HepG2 (cell line): ENCODE measurements at regions not wholly inside any gene's neighbourhood (a gene's known extent, or its start where the extent isn't known, plus 50 kb on each side); places are given as distances from the start of the nearest gene placed in this dataset.

ENCODE experiments used
- ATAC-seq: fragments of 200-7000 bp; cut with Tn5 transposase; 3 replicates; pipeline ENCODE4 v1.9.1; 2020; ENCODE audit warnings: mild to moderate bottlenecking, moderate library complexity
- BruUV-seq: library from RNA; stranded (reverse); fragments of 400-500 nt; replicated peaks from 2 replicates; lab custom pipeline; 2021; lab: Mats Ljungman, UMichigan
- CTCF ChIA-PET: fragments of 300-600 bp; formaldehyde crosslinking; extraction: SDS; loops from one replicate; lab custom pipeline; 2021; ENCODE audit warnings: low total read pairs, inconsistent platforms, low intra/inter-chr PET ratio; lab: Yijun Ruan, JAX
- POLR2A ChIA-PET: fragments of 350-600 bp; sonication (Branson Sonifier 250); formaldehyde crosslinking; loops from one replicate; lab custom pipeline; 2020; ENCODE audit warnings: antibody characterized with exemption, inconsistent platforms; lab: Yijun Ruan, JAX
- DNase-seq: peaks from one replicate; pipeline ENCODE4 v3.0.0-alpha.2; 2015; ENCODE audit warnings: low spot score
- FAIRE-seq: peaks from 3 replicates; lab custom pipeline; 2011; peaks lifted over from hg19 to GRCh38; lab: Jason Lieb, UNC
- H2AFZ ChIP-seq: one replicate; pipeline ENCODE4 v1.6.1; 2011; ENCODE audit warnings: low read length, inconsistent platforms
- H3K27ac ChIP-seq: fragments of 300-600 bp; 3 replicates; pipeline ENCODE4 v1.8.0; 2011; ENCODE audit warnings: mixed run types, mild to moderate bottlenecking, mixed read lengths, low read length, inconsistent platforms; ENCODE audit not compliant: insufficient read depth; ENCODE audit errors: extremely low read length
- H3K27me3 ChIP-seq, 2 experiments: fragments of 200-600 bp in 1 of 2; 2 replicates in 1 of 2; 3 replicates in 1 of 2; pipeline versions ENCODE4 v1.6.0 to v1.8.0; 2011; ENCODE audit warnings: low read length in 2 of 2, mild to moderate bottlenecking in 2 of 2, moderate library complexity in 2 of 2, inconsistent platforms in 1 of 2; ENCODE audit not compliant: insufficient read depth in 2 of 2, control insufficient read depth in 1 of 2
- H3K36me3 ChIP-seq, 2 experiments: fragments of 200-600 bp in 1 of 2; replicated peaks in 1 of 2; 2 replicates in 1 of 2; 3 replicates in 1 of 2; pipeline versions ENCODE4 v1.5.1 to v1.8.0; 2011; ENCODE audit warnings: low read length in 2 of 2, inconsistent platforms in 1 of 2; ENCODE audit not compliant: insufficient read depth in 2 of 2, control insufficient read depth in 1 of 2
- H3K4me1 ChIP-seq: 2 replicates; pipeline ENCODE4 v1.5.1; 2012; ENCODE audit warnings: low read length, inconsistent platforms; ENCODE audit not compliant: insufficient read depth
- H3K4me2 ChIP-seq: 2 replicates; pipeline ENCODE4 v1.6.0; 2011; ENCODE audit warnings: low read depth, low read length, inconsistent platforms
- H3K4me3 ChIP-seq, 3 experiments: fragments of 200-600 bp in 1 of 3; sonication (generic), shearing (Covaris generic) in 1 of 3; replicated peaks in 1 of 3; 2 replicates each; pipeline ENCODE4 v1.5.1; 2011 to 2016; ENCODE audit warnings: low read length in 3 of 3, inconsistent platforms in 2 of 3, low read depth in 2 of 3, mild to moderate bottlenecking in 2 of 3, control low read depth in 1 of 3, mixed read lengths in 1 of 3; ENCODE audit not compliant: insufficient read depth in 1 of 3
- H3K79me2 ChIP-seq: one replicate; pipeline ENCODE4 v1.6.1; 2011; ENCODE audit warnings: low read length, inconsistent platforms; ENCODE audit not compliant: insufficient read depth
- H3K9ac ChIP-seq: 2 replicates; pipeline ENCODE4 v1.6.0; 2011; ENCODE audit warnings: mild to moderate bottlenecking, low read depth, low read length, inconsistent platforms; ENCODE audit not compliant: insufficient read depth
- H3K9me3 ChIP-seq: 2 replicates; pipeline ENCODE4 v1.5.1; 2012; ENCODE audit warnings: mild to moderate bottlenecking, low read length
- H4K20me1 ChIP-seq: 2 replicates; pipeline ENCODE4 v1.6.0; 2011; ENCODE audit warnings: inconsistent platforms, mild to moderate bottlenecking, low read length, moderate library complexity; ENCODE audit not compliant: insufficient read depth
- FOSL2 ChIP-seq: sonication (generic); formaldehyde crosslinking; IDR thresholded peaks from 2 replicates; pipeline ENCODE4 v1.4.0; 2020; ENCODE audit warnings: missing genetic modification reagents
- HHEX ChIP-seq: IDR thresholded peaks from 2 replicates; pipeline ENCODE4 v1.6.1; 2016; ENCODE audit warnings: control low read depth
- JUND ChIP-seq: sonication (generic); formaldehyde crosslinking; IDR thresholded peaks from 2 replicates; pipeline ENCODE4 v1.8.0; 2022; ENCODE audit warnings: mild to moderate bottlenecking, missing genetic modification reagents
- MBD4 ChIP-seq: IDR thresholded peaks from 2 replicates; pipeline ENCODE4 v1.6.1; 2012; ENCODE audit warnings: low read length, inconsistent platforms, borderline replicate concordance
- ONECUT2 ChIP-seq: sonication (generic); formaldehyde crosslinking; IDR thresholded peaks from 2 replicates; pipeline ENCODE4 v1.4.0; 2020; ENCODE audit warnings: missing genetic modification reagents
- PAF1 ChIP-seq: IDR thresholded peaks from 2 replicates; pipeline ENCODE4 v1.6.1; 2016; ENCODE audit warnings: missing genetic modification reagents, missing compliant biosample characterization
- TOPORS ChIP-seq: sonication (generic); formaldehyde crosslinking; IDR thresholded peaks from 2 replicates; pipeline ENCODE4 v1.8.0; 2023; ENCODE audit warnings: mild to moderate bottlenecking, missing genetic modification reagents
- ZBTB1 ChIP-seq: sonication (generic); formaldehyde crosslinking; IDR thresholded peaks from 2 replicates; pipeline ENCODE4 v1.4.0; 2020; ENCODE audit warnings: missing genetic modification reagents, borderline replicate concordance
- ZFP90 ChIP-seq: sonication (generic); formaldehyde crosslinking; IDR thresholded peaks from 2 replicates; pipeline ENCODE4 v1.8.0; 2022; ENCODE audit warnings: missing genetic modification reagents, mild to moderate bottlenecking, inconsistent platforms, borderline replicate concordance
- ZNF207 ChIP-seq: fragments of 450-650 bp; IDR thresholded peaks from 2 replicates; pipeline ENCODE4 v1.6.1; 2016; ENCODE audit warnings: antibody characterized with exemption, borderline replicate concordance
- ZNF331 ChIP-seq: sonication (generic); formaldehyde crosslinking; IDR thresholded peaks from 2 replicates; pipeline ENCODE4 v1.4.0; 2020; ENCODE audit warnings: missing genetic modification reagents
- ZNF343 ChIP-seq: sonication (generic); formaldehyde crosslinking; IDR thresholded peaks from 2 replicates; pipeline ENCODE4 v1.4.0; 2020; ENCODE audit warnings: mild to moderate bottlenecking, missing genetic modification reagents
- ZNF549 ChIP-seq: sonication (generic); formaldehyde crosslinking; IDR thresholded peaks from 2 replicates; pipeline ENCODE4 v1.5.0; 2020; ENCODE audit warnings: missing genetic modification reagents
- ZNF570 ChIP-seq: sonication (generic); formaldehyde crosslinking; IDR thresholded peaks from 2 replicates; pipeline ENCODE4 v1.4.0; 2020; ENCODE audit warnings: mild to moderate bottlenecking, missing genetic modification reagents, borderline replicate concordance
- ZNF644 ChIP-seq: IDR thresholded peaks from 2 replicates; pipeline ENCODE4 v1.6.1; 2016; ENCODE audit warnings: low read depth
- WGBS: methylation state at CpG from one replicate; pipeline ENCODE4 v1.1.6; 2017; ENCODE audit warnings: low lambda C conversion rate; 5-methylcytosine and 5-hydroxymethylcytosine counted together
- in situ Hi-C: cut with HindIII; loops from 2 replicates; pipeline ENCODE4 v1.10.0; 2017; ENCODE audit warnings: low pct_unique_long_range_greater_than_20kb; ENCODE audit not compliant: extremely low pct_ligation_motif_present
- intact Hi-C: fragments of 100-400 bp; cut with micrococcal nuclease; formaldehyde crosslinking; loops from one replicate; pipeline ENCODE4 v1.10.0; 2022; ENCODE audit not compliant: unreplicated experiment
- TF ChIP-seq, protein P1 (sequence below): sonication (generic); formaldehyde crosslinking; IDR thresholded peaks from 2 replicates; pipeline ENCODE4 v1.4.0; 2020; ENCODE audit warnings: mild to moderate bottlenecking, missing genetic modification reagents
- TF ChIP-seq, protein P2 (sequence below): sonication (generic); formaldehyde crosslinking; IDR thresholded peaks from 2 replicates; pipeline ENCODE4 v1.5.0; 2020; ENCODE audit warnings: missing genetic modification reagents
- TF ChIP-seq, protein P3 (sequence below): sonication (generic); formaldehyde crosslinking; IDR thresholded peaks from 2 replicates; pipeline ENCODE4 v1.8.0; 2022; ENCODE audit warnings: missing genetic modification reagents, low read depth, mild to moderate bottlenecking, borderline replicate concordance

DNA sequence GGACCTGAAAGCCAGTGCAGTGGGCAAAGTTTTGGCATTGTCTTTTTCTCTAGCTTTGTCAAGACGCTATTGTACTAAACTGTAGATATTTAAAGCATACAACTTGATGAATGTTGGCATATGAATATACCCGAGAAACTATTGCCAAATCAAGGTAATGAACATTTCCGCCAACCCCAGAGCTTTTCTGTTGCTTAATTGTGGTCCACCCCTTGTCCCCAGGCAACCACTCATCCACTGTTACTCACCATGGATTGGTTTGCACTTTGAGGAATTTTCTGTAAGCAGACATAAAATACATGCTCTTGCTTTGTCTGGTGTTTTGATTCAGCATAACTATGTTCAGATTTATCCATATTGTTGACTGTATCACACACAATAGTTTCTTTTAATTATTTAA is 688.4 kb downstream of the ADCYAP1 start:
- H3K9me3 ChIP-seq, result no peaks in the 10 kb centered on the region
- H4K20me1 ChIP-seq, result no peaks in the 10 kb centered on the region
- in situ Hi-C loops, result loop anchor here (25.0 kb wide), 1 partner anchor 944 kb away; no protein-coding TSS in a partner anchor
- ChIA-PET POLR2A (no interaction called here), CTCF (no interaction called here)
- H3K4me3 ChIP-seq, result no peak overlapping the region
- DNase-seq, result no peak
- H2AFZ ChIP-seq, result no peak overlapping the region
- WGBS, result 0% methylated on average over 3 of the region's 3 CpGs
- no peaks in the 10 kb centered on the region for H3K36me3 ChIP-seq
- no peak overlapping the region for H3K4me2 ChIP-seq
- intact Hi-C loops, result no loop called here
- no peak for FAIRE-seq
- H3K9ac ChIP-seq, result no peak overlapping the region
- BruUV-seq, result no TSS peak
- TF ChIP-seq ZNF207 (no peak), ZNF570 (CRISPR knock-in tag) (no peak), MBD4 (no peak), ZNF549 (CRISPR knock-in tag) (no peak), PAF1 (CRISPR knock-in tag) (no peak), ZBTB1 (no peak), FOSL2 (CRISPR knock-in tag) (no peak), HHEX (CRISPR knock-in tag) (no peak), JUND (CRISPR knock-in tag) (no peak), ONECUT2 (CRISPR knock-in tag) (no peak), ZNF331 (CRISPR knock-in tag) (no peak), ZNF644 (CRISPR knock-in tag) (no peak), ZNF343 (CRISPR knock-in tag) (no peak), TOPORS (no peak), ZFP90 (CRISPR knock-in tag) (no peak)
- TF ChIP-seq, protein P1, sequence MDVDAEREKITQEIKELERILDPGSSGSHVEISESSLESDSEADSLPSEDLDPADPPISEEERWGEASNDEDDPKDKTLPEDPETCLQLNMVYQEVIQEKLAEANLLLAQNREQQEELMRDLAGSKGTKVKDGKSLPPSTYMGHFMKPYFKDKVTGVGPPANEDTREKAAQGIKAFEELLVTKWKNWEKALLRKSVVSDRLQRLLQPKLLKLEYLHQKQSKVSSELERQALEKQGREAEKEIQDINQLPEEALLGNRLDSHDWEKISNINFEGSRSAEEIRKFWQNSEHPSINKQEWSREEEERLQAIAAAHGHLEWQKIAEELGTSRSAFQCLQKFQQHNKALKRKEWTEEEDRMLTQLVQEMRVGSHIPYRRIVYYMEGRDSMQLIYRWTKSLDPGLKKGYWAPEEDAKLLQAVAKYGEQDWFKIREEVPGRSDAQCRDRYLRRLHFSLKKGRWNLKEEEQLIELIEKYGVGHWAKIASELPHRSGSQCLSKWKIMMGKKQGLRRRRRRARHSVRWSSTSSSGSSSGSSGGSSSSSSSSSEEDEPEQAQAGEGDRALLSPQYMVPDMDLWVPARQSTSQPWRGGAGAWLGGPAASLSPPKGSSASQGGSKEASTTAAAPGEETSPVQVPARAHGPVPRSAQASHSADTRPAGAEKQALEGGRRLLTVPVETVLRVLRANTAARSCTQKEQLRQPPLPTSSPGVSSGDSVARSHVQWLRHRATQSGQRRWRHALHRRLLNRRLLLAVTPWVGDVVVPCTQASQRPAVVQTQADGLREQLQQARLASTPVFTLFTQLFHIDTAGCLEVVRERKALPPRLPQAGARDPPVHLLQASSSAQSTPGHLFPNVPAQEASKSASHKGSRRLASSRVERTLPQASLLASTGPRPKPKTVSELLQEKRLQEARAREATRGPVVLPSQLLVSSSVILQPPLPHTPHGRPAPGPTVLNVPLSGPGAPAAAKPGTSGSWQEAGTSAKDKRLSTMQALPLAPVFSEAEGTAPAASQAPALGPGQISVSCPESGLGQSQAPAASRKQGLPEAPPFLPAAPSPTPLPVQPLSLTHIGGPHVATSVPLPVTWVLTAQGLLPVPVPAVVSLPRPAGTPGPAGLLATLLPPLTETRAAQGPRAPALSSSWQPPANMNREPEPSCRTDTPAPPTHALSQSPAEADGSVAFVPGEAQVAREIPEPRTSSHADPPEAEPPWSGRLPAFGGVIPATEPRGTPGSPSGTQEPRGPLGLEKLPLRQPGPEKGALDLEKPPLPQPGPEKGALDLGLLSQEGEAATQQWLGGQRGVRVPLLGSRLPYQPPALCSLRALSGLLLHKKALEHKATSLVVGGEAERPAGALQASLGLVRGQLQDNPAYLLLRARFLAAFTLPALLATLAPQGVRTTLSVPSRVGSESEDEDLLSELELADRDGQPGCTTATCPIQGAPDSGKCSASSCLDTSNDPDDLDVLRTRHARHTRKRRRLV (CRISPR knock-in tag), result no peak
- TF ChIP-seq, protein P2, sequence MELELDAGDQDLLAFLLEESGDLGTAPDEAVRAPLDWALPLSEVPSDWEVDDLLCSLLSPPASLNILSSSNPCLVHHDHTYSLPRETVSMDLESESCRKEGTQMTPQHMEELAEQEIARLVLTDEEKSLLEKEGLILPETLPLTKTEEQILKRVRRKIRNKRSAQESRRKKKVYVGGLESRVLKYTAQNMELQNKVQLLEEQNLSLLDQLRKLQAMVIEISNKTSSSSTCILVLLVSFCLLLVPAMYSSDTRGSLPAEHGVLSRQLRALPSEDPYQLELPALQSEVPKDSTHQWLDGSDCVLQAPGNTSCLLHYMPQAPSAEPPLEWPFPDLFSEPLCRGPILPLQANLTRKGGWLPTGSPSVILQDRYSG, result no peak
- TF ChIP-seq, protein P3, sequence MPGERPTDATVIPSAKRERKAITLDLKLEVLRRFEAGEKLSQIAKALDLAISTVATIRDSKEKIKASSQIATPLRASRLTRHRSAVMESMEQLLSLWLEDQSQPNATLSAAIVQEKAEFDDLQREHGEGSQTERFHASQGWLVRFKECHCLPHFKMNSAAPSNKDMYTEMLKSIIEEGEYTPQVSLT, result no peak
- H3K79me2 ChIP-seq, result no peaks in the 10 kb centered on the region
- H3K4me1 ChIP-seq, result no peaks in the 10 kb centered on the region
- H3K27ac ChIP-seq, result no peak overlapping the region
- no peaks in the 10 kb centered on the region for H3K27me3 ChIP-seq
- ATAC-seq, result no peak
